ENCODE measurements at regions not wholly inside any gene's neighbourhood (a gene's known extent, or its start where the extent isn't known, plus 50 kb on each side); places are given as distances from the start of the nearest gene placed in this dataset.

DNA sequence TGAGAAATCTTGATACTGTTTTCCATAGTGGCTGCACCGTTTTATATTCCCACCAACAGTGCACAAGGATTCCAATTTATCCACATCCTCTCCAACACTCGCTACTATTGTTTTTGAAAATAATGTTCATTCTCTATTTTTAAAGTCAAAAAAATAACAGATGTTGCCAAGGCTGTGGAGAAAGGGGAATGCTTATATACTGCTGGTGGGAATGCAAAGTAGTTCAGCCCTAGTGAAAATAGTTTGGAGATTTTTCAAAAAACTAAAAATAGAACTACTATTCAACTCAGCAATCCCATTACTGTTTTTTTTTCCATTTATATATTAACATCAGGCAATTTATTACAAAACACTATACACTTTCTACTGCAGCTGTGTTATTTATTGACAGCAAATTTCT, 208.7 kb downstream of the CBLL2 start:
- Histone ChIP-seq H3K23ac (ENCODE audit: insufficient read length, low read depth, low read length) (no peak overlapping the region), H3K79me1 (ENCODE audit: insufficient read depth, low read depth, low read length, poor library complexity, severe bottlenecking) (no peaks in the 10 kb centered on the region), H2BK120ac (ENCODE audit: low read depth, low read length, poor library complexity, severe bottlenecking) (no peak overlapping the region), H3T11ph (ENCODE audit: low read length) (no peak overlapping the region), H3K27me3 (ENCODE audit: insufficient read depth, low read length) (no peaks in the 10 kb centered on the region), H4K20me1 (ENCODE audit: control insufficient read depth, insufficient read depth, insufficient read length) (no peaks in the 10 kb centered on the region), H3K56ac (ENCODE audit: insufficient read length, low read depth, low read length) (no peak overlapping the region), H3K4ac (ENCODE audit: low read depth, low read length) (no peak overlapping the region), H2BK12ac (ENCODE audit: insufficient read length, low read depth, low read length) (no peak overlapping the region), H3K27ac (ENCODE audit: insufficient read length, low read depth, low read length) (no peak overlapping the region), H3K18ac (ENCODE audit: insufficient read length, low read depth, low read length) (no peak overlapping the region), H3K9ac (ENCODE audit: extremely low read depth, insufficient read length, low read length) (no peak overlapping the region), H3K23me2 (ENCODE audit: insufficient read length, low read depth, low read length, poor library complexity, severe bottlenecking) (no peaks in the 10 kb centered on the region), H3K4me2 (ENCODE audit: insufficient read depth, insufficient read length, low read length) (no peak overlapping the region), H3K4me1 (ENCODE audit: insufficient read depth, low read length) (no peaks in the 10 kb centered on the region), H2BK20ac (ENCODE audit: low read depth, low read length, poor library complexity, severe bottlenecking) (no peak overlapping the region), H3K14ac (ENCODE audit: insufficient read depth, low read length) (no peak overlapping the region), H3K79me2 (ENCODE audit: insufficient read depth, low read length) (no peaks in the 10 kb centered on the region), H2AK5ac (ENCODE audit: insufficient read length, low read length) (no peak overlapping the region), H4K8ac (replicated peaks; ENCODE audit: insufficient read length, low read depth, low read length) (no peak overlapping the region), H4K5ac (ENCODE audit: insufficient read length, low read depth, low read length) (no peak overlapping the region), H4K91ac (ENCODE audit: insufficient read length, low read depth, low read length) (no peak overlapping the region), H2AFZ (ENCODE audit: low read length) (no peak overlapping the region), H3K9me3 (ENCODE audit: control insufficient read depth, low read depth, low read length) (peaks cover 9% of the 10 kb centered on the region), H2BK15ac (ENCODE audit: low read depth, low read length) (no peak overlapping the region), H2BK5ac (ENCODE audit: insufficient read length, low read length) (no peak overlapping the region)
- DNase-seq = no peak
- peaks cover 4 to 28% (median 15%) of the 10 kb centered on the region in 3 experiments for H3K36me3 Mint-ChIP-seq (ENCODE audit: insufficient read depth in 1 of 3, low read depth in 3 of 3)
- no CpG with 5 or more reads among the region's 2 CpGs for WGBS (ENCODE audit: extremely low coverage, insufficient read length, low lambda C conversion rate)
- peaks cover 7 to 14% of the 10 kb centered on the region in 2 experiments; a peak in 3 of 4 replicates for H3K4me1 Mint-ChIP-seq
- no peaks in the 10 kb centered on the region for H3K27me3 Mint-ChIP-seq (ENCODE audit: low read depth)
- H3K4me3 Mint-ChIP-seq = no peak overlapping the region
- peaks cover 32 to 55% of the 10 kb centered on the region in 2 experiments for H3K9me3 Mint-ChIP-seq
- TF ChIP-seq, protein P1, sequence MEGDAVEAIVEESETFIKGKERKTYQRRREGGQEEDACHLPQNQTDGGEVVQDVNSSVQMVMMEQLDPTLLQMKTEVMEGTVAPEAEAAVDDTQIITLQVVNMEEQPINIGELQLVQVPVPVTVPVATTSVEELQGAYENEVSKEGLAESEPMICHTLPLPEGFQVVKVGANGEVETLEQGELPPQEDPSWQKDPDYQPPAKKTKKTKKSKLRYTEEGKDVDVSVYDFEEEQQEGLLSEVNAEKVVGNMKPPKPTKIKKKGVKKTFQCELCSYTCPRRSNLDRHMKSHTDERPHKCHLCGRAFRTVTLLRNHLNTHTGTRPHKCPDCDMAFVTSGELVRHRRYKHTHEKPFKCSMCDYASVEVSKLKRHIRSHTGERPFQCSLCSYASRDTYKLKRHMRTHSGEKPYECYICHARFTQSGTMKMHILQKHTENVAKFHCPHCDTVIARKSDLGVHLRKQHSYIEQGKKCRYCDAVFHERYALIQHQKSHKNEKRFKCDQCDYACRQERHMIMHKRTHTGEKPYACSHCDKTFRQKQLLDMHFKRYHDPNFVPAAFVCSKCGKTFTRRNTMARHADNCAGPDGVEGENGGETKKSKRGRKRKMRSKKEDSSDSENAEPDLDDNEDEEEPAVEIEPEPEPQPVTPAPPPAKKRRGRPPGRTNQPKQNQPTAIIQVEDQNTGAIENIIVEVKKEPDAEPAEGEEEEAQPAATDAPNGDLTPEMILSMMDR (conservative IDR thresholded peaks at IDR 0.05) = no peak
- no peak overlapping the region for H3K27ac Mint-ChIP-seq
